ENCODE measurements at regions not wholly inside any gene's neighbourhood (a gene's known extent, or its start where the extent isn't known, plus 50 kb on each side); places are given as distances from the start of the nearest gene placed in this dataset.
"Not testable (repeated sequence)": the region's sequence is repeated elsewhere in the genome, so short reads cannot be mapped to it uniquely, and the experiment has no call there.

GRCh38 chr2:104976603-104977120, 61.2 kb upstream of the MRPS9 start:
- H3K4me3 ChIP-seq (ENCODE audit: low read depth, low read length), result no peak overlapping the region
- no peaks in the 10 kb centered on the region for H3K36me3 ChIP-seq (ENCODE audit: insufficient read depth, low read length)
- H3K79me2 ChIP-seq (ENCODE audit: control insufficient read depth, insufficient read depth, low read length, unreplicated experiment), result no peaks in the 10 kb centered on the region
- peaks cover 52% of the 10 kb centered on the region for H3K27me3 ChIP-seq (ENCODE audit: insufficient read depth, low read length)
- no peak overlapping the region for H3K27ac ChIP-seq (ENCODE audit: low read depth, low read length)
- H2AFZ ChIP-seq (ENCODE audit: low read length, unreplicated experiment), result no peak overlapping the region
- no peaks in the 10 kb centered on the region for H3K4me1 ChIP-seq (ENCODE audit: control insufficient read depth, insufficient read depth, low read length, unreplicated experiment)

GRCh38 chr2:104977958-104978357, 59.9 kb upstream of the MRPS9 start:
- Histone ChIP-seq H3K36me3 (ENCODE audit: insufficient read depth, low read length) (no peaks in the 10 kb centered on the region), H3K4me1 (ENCODE audit: control insufficient read depth, insufficient read depth, low read length, unreplicated experiment) (no peaks in the 10 kb centered on the region), H3K79me2 (ENCODE audit: control insufficient read depth, insufficient read depth, low read length, unreplicated experiment) (no peaks in the 10 kb centered on the region), H3K27me3 (ENCODE audit: insufficient read depth, low read length) (peaks cover 53% of the 10 kb centered on the region), H3K4me3 (ENCODE audit: low read depth, low read length) (no peak overlapping the region), H2AFZ (ENCODE audit: low read length, unreplicated experiment) (no peak overlapping the region), H3K27ac (ENCODE audit: low read depth, low read length) (no peak overlapping the region)

GRCh38 chr2:104979786-104980185, 58.1 kb upstream of the MRPS9 start:
- not testable (repeated sequence) for H3K4me3 ChIP-seq (ENCODE audit: low read depth, low read length); H3K27ac ChIP-seq (ENCODE audit: low read depth, low read length); H3K4me1 ChIP-seq (ENCODE audit: control insufficient read depth, insufficient read depth, low read length, unreplicated experiment); H3K36me3 ChIP-seq (ENCODE audit: insufficient read depth, low read length); H3K79me2 ChIP-seq (ENCODE audit: control insufficient read depth, insufficient read depth, low read length, unreplicated experiment); H2AFZ ChIP-seq (ENCODE audit: low read length, unreplicated experiment)
- peaks cover 44% of the 10 kb centered on the region for H3K27me3 ChIP-seq (ENCODE audit: insufficient read depth, low read length)

- Histone ChIP-seq H3K27ac (ENCODE audit: low read depth, low read length) (no peak overlapping the region), H3K4me3 (ENCODE audit: low read depth, low read length) (no peak overlapping the region), H3K36me3 (ENCODE audit: insufficient read depth, low read length) (no peaks in the 10 kb centered on the region), H3K4me1 (ENCODE audit: control insufficient read depth, insufficient read depth, low read length, unreplicated experiment) (no peaks in the 10 kb centered on the region), H3K27me3 (ENCODE audit: insufficient read depth, low read length) (peaks cover 37% of the 10 kb centered on the region), H3K79me2 (ENCODE audit: control insufficient read depth, insufficient read depth, low read length, unreplicated experiment) (no peaks in the 10 kb centered on the region), H2AFZ (ENCODE audit: low read length, unreplicated experiment) (no peak overlapping the region)
These were observed 55.8 kb upstream of the MRPS9 start for GRCh38 chr2:104982111-104982510.
